ENCODE measurements at regions not wholly inside any gene's neighbourhood (a gene's known extent, or its start where the extent isn't known, plus 50 kb on each side); places are given as distances from the start of the nearest gene placed in this dataset.

DNA sequence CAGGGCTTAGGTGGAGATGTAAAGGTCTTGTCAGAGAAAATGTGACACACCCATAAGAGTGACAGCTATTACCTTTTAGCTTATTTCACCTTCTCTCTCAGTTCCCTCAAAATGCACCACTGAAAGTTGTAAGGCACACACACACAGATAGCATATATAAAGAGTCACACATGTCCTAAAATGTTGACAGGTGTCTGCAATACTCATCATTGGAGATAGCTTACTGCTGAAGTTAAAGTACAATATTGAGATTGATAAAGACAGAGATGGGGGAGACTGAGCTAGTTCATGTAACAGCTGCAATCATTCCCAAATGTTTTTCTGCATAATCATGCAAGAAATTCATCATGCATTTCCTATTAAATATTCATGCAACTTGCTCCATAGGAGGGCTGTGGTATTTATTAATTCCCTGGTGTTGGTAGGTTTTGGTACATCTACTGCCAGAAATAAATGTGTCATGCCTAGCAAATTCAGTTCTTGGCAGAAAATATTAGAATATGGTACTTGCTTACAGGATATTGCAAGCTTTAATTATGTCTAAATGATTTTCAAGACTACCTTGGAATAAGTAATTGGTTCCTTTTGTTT, 118.8 kb upstream of the RBMS1 start:
- H3K4me2 ChIP-seq (ENCODE audit: control insufficient read depth, extremely low read depth, insufficient read depth, low read depth, low read length) = no peak overlapping the region

DNA sequence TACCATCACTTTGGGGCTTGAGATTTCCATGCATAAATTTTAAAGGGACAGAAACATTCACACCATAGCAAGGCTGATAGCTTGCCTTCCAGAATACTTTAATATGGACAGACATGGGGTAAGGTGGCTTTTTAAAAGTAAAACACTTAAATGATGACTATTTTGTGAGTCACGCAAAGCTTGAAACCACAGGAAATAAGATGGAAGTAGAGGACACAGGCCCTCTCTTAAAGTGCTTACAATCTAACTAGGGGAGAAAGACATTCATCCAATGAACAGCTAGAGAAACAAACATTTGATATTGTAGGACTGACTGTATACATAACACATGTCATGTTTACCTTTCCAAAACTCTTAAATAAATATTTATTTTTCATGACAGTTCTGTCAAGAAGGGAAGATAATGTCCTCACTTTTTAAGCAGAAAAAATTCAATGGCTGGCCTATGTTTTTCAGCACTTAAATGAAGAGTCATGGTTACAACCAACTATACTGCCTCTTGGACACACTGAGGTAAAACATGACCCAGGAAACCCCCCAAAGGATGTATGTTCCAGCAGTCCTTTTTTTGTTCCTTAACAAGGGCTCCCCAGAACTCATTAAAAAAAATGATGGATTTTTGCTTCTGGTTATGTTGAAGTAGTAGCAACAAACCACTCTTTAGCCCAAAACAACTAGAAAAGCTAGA, 120.0 kb upstream of the RBMS1 start:
- Histone ChIP-seq H3K36me3 (ENCODE audit: control insufficient read depth in 2 of 2, extremely low read depth in 1 of 2, insufficient read depth in 2 of 2, low read length in 2 of 2) (no peaks in the 10 kb centered on the region), H4K20me1 (ENCODE audit: control insufficient read depth, extremely low read depth, insufficient read depth, low read length) (no peaks in the 10 kb centered on the region), H3K4me1 (ENCODE audit: control insufficient read depth, extremely low read depth, insufficient read depth, low read length) (peaks cover 19% of the 10 kb centered on the region), H3K27ac (ENCODE audit: control insufficient read depth, insufficient read depth, low read length) (no peak overlapping the region), H3K79me2 (ENCODE audit: control insufficient read depth, insufficient read depth, low read length) (no peaks in the 10 kb centered on the region), H3K27me3 (ENCODE audit: control insufficient read depth, extremely low read depth, insufficient read depth, low read length) (no peaks in the 10 kb centered on the region), H3K9ac (ENCODE audit: control insufficient read depth, extremely low read depth, insufficient read depth, low read length) (no peak overlapping the region), H3K9me1 (ENCODE audit: control insufficient read depth, extremely low read depth, insufficient read depth, low read length) (no peaks in the 10 kb centered on the region), H3K4me2 (ENCODE audit: control insufficient read depth, extremely low read depth, insufficient read depth, low read depth, low read length) (peak overlapping the region; percentile 34), H3K9me3 (ENCODE audit: control insufficient read depth, low read depth, low read length) (no peaks in the 10 kb centered on the region), H3K4me3 (ENCODE audit: control insufficient read depth in 2 of 3, extremely low read depth in 1 of 3, insufficient read depth in 2 of 3, low read depth in 1 of 3, low read length in 3 of 3) (no peak overlapping the region), H2AFZ (ENCODE audit: control insufficient read depth, low read length) (no peak overlapping the region)
- dilution Hi-C loops (cut with MboI; ENCODE audit: extremely low pct_ligation_motif_present, low sequenced_read_pairs) = no loop called here
- no peak for DNase-seq (ENCODE audit: low read depth, low spot score)
- no peak for FAIRE-seq
- TF ChIP-seq, protein P1, sequence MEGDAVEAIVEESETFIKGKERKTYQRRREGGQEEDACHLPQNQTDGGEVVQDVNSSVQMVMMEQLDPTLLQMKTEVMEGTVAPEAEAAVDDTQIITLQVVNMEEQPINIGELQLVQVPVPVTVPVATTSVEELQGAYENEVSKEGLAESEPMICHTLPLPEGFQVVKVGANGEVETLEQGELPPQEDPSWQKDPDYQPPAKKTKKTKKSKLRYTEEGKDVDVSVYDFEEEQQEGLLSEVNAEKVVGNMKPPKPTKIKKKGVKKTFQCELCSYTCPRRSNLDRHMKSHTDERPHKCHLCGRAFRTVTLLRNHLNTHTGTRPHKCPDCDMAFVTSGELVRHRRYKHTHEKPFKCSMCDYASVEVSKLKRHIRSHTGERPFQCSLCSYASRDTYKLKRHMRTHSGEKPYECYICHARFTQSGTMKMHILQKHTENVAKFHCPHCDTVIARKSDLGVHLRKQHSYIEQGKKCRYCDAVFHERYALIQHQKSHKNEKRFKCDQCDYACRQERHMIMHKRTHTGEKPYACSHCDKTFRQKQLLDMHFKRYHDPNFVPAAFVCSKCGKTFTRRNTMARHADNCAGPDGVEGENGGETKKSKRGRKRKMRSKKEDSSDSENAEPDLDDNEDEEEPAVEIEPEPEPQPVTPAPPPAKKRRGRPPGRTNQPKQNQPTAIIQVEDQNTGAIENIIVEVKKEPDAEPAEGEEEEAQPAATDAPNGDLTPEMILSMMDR (optimal IDR thresholded peaks at IDR 0.05 in 1 of 3, IDR thresholded peaks at IDR 0.05 in 1 of 3, conservative IDR thresholded peaks at IDR 0.05 in 1 of 3; ENCODE audit: extremely low read depth in 1 of 3, insufficient read depth in 2 of 3, low read length in 3 of 3) = no peak
- no peak for TF ChIP-seq EZH2 (IDR thresholded peaks at IDR 0.05; ENCODE audit: low read length)

More for the DNA sequence above, 118.8 kb upstream of the RBMS1 start:
- no peak for DNase-seq (ENCODE audit: low read depth, low spot score)
- Histone ChIP-seq H3K36me3 (ENCODE audit: control insufficient read depth in 2 of 2, extremely low read depth in 1 of 2, insufficient read depth in 2 of 2, low read length in 2 of 2) (no peaks in the 10 kb centered on the region), H3K27ac (ENCODE audit: control insufficient read depth, insufficient read depth, low read length) (no peak overlapping the region), H3K9ac (ENCODE audit: control insufficient read depth, extremely low read depth, insufficient read depth, low read length) (no peak overlapping the region), H4K20me1 (ENCODE audit: control insufficient read depth, extremely low read depth, insufficient read depth, low read length) (no peaks in the 10 kb centered on the region), H3K4me3 (ENCODE audit: control insufficient read depth in 2 of 3, extremely low read depth in 1 of 3, insufficient read depth in 2 of 3, low read depth in 1 of 3, low read length in 3 of 3) (no peak overlapping the region), H3K9me1 (ENCODE audit: control insufficient read depth, extremely low read depth, insufficient read depth, low read length) (no peaks in the 10 kb centered on the region), H3K9me3 (ENCODE audit: control insufficient read depth, low read depth, low read length) (no peaks in the 10 kb centered on the region), H2AFZ (ENCODE audit: control insufficient read depth, low read length) (no peak overlapping the region), H3K4me1 (ENCODE audit: control insufficient read depth, extremely low read depth, insufficient read depth, low read length) (peaks cover 19% of the 10 kb centered on the region), H3K27me3 (ENCODE audit: control insufficient read depth, extremely low read depth, insufficient read depth, low read length) (no peaks in the 10 kb centered on the region), H3K79me2 (ENCODE audit: control insufficient read depth, insufficient read depth, low read length) (no peaks in the 10 kb centered on the region)
- no peak for TF ChIP-seq EZH2 (IDR thresholded peaks at IDR 0.05; ENCODE audit: low read length)
- TF ChIP-seq, protein P1 (optimal IDR thresholded peaks at IDR 0.05 in 1 of 3, IDR thresholded peaks at IDR 0.05 in 1 of 3, conservative IDR thresholded peaks at IDR 0.05 in 1 of 3; ENCODE audit: extremely low read depth in 1 of 3, insufficient read depth in 2 of 3, low read length in 3 of 3) = no peak
- dilution Hi-C loops (cut with MboI; ENCODE audit: extremely low pct_ligation_motif_present, low sequenced_read_pairs) = no loop called here
- no peak for FAIRE-seq

Measured in keratinocyte (primary cell).